ENCODE measurements at regions not wholly inside any gene's neighbourhood (a gene's known extent, or its start where the extent isn't known, plus 50 kb on each side); places are given as distances from the start of the nearest gene placed in this dataset.

- H3K27me3 ChIP-seq (ENCODE audit: insufficient read depth, low read length): no peaks in the 10 kb centered on the region
- no peak for TF ChIP-seq CTCF (conservative IDR thresholded peaks at IDR 0.05)
- H2BK120ac ChIP-seq (ENCODE audit: low read depth, low read length, poor library complexity, severe bottlenecking): no peak overlapping the region
- peaks cover 3% of the 10 kb centered on the region; the same call in 1 of the 2 replicates for H3K4me1 ChIP-seq (ENCODE audit: insufficient read depth, low read length)
- H3K9me3 Mint-ChIP-seq: no peaks in the 10 kb centered on the region; a peak in 1 of 5 replicates
- no peak overlapping the region for H3K18ac ChIP-seq (ENCODE audit: insufficient read length, low read depth, low read length)
- H3K23ac ChIP-seq (ENCODE audit: insufficient read length, low read depth, low read length): no peak overlapping the region
- peaks cover 24 to 32% of the 10 kb centered on the region in 2 experiments for H3K4me1 Mint-ChIP-seq
- H3K27ac ChIP-seq (ENCODE audit: insufficient read length, low read depth, low read length): no peak overlapping the region
- H3K27ac Mint-ChIP-seq: no peak overlapping the region
- H4K8ac ChIP-seq (replicated peaks; ENCODE audit: insufficient read length, low read depth, low read length): no peak overlapping the region
- no peaks in the 10 kb centered on the region for H3K23me2 ChIP-seq (ENCODE audit: insufficient read length, low read depth, low read length, poor library complexity, severe bottlenecking)
- H2BK5ac ChIP-seq (ENCODE audit: insufficient read length, low read length): no peak overlapping the region
- H2BK12ac ChIP-seq (ENCODE audit: insufficient read length, low read depth, low read length): no peak overlapping the region
- H3K4me2 ChIP-seq (ENCODE audit: insufficient read depth, insufficient read length, low read length): no peak overlapping the region
- no peaks in the 10 kb centered on the region for H3K27me3 Mint-ChIP-seq (ENCODE audit: low read depth)
- H3K4ac ChIP-seq (ENCODE audit: low read depth, low read length): no peak overlapping the region
- no CpG with 5 or more reads among the region's 3 CpGs for WGBS (ENCODE audit: extremely low coverage, insufficient read length, low lambda C conversion rate)
- no peak overlapping the region for H3K9ac ChIP-seq (ENCODE audit: extremely low read depth, insufficient read length, low read length)
- no peaks in the 10 kb centered on the region for H3K79me2 ChIP-seq (ENCODE audit: insufficient read depth, low read length)
- H2BK15ac ChIP-seq (ENCODE audit: low read depth, low read length): no peak overlapping the region
- H2BK20ac ChIP-seq (ENCODE audit: low read depth, low read length, poor library complexity, severe bottlenecking): no peak overlapping the region
- H2AK5ac ChIP-seq (ENCODE audit: insufficient read length, low read length): no peak overlapping the region
- no peak overlapping the region for H3T11ph ChIP-seq (ENCODE audit: low read length)
- H4K5ac ChIP-seq (ENCODE audit: insufficient read length, low read depth, low read length): no peak overlapping the region
- DNase-seq: no peak
- H3K9me3 ChIP-seq (ENCODE audit: control insufficient read depth, low read depth, low read length): no peaks in the 10 kb centered on the region
- no peak overlapping the region for H3K56ac ChIP-seq (ENCODE audit: insufficient read length, low read depth, low read length)
- no peaks in the 10 kb centered on the region for H4K20me1 ChIP-seq (ENCODE audit: control insufficient read depth, insufficient read depth, insufficient read length)
- no peaks in the 10 kb centered on the region for H3K79me1 ChIP-seq (ENCODE audit: insufficient read depth, low read depth, low read length, poor library complexity, severe bottlenecking)
- H3K4me3 Mint-ChIP-seq: no peak overlapping the region
- no peak overlapping the region for H3K14ac ChIP-seq (ENCODE audit: insufficient read depth, low read length)
- H2AFZ ChIP-seq (ENCODE audit: low read length): no peak overlapping the region
- no peak overlapping the region for H4K91ac ChIP-seq (ENCODE audit: insufficient read length, low read depth, low read length)
- peaks cover 0 to 7% (median 0%) of the 10 kb centered on the region in 3 experiments; a peak in 1 of 7 replicates for H3K36me3 Mint-ChIP-seq (ENCODE audit: insufficient read depth in 1 of 3, low read depth in 3 of 3)
Measured at GRCh38 chr4:31034550-31034949, 314.4 kb downstream of the PCDH7 start.

All from H9 (cell line).